ENCODE measurements at regions not wholly inside any gene's neighbourhood (a gene's known extent, or its start where the extent isn't known, plus 50 kb on each side); places are given as distances from the start of the nearest gene placed in this dataset.

DNA sequence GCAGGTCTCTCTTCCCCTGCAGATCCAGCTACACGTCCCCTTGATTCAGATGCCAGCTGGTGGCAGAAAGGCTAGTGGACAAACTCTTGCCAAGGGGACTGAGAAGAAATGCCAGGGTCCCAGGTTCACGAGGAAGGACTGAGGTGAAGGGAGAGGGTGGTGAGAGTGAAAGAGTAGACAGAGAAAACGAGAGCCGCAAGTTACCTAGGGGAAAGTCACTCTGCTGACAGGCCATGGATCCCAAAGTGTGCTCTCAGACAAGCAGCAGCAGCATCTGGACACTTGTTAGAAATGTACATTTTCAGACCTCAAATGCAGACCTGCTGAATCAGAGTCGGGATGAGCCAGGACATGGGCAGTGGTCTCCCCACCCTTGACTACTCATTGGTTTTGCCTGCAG lies 192.3 kb downstream of the FGFR2 start:
- H3K9me2 ChIP-seq (replicated peaks; ENCODE audit: insufficient read depth) = no peaks in the 10 kb centered on the region
- no peak overlapping the region for H3K4me2 ChIP-seq
- no peak overlapping the region for H3K27ac ChIP-seq
- no peaks in the 10 kb centered on the region for H3K79me2 ChIP-seq
- no peaks in the 10 kb centered on the region for H4K20me1 ChIP-seq (ENCODE audit: insufficient read depth, poor library complexity, severe bottlenecking)
- H3K36me3 ChIP-seq (replicated peaks; ENCODE audit: insufficient read depth, low read depth) = no peaks in the 10 kb centered on the region
- H3K27me3 ChIP-seq = no peaks in the 10 kb centered on the region
- no peak overlapping the region for H3K4me3 ChIP-seq
- H2AFZ ChIP-seq = no peak overlapping the region
- WGBS (ENCODE audit: low lambda C conversion rate, missing lambda C conversion rate) = 97% methylated on average over 5 of the region's 5 CpGs
- TF ChIP-seq, protein P1, sequence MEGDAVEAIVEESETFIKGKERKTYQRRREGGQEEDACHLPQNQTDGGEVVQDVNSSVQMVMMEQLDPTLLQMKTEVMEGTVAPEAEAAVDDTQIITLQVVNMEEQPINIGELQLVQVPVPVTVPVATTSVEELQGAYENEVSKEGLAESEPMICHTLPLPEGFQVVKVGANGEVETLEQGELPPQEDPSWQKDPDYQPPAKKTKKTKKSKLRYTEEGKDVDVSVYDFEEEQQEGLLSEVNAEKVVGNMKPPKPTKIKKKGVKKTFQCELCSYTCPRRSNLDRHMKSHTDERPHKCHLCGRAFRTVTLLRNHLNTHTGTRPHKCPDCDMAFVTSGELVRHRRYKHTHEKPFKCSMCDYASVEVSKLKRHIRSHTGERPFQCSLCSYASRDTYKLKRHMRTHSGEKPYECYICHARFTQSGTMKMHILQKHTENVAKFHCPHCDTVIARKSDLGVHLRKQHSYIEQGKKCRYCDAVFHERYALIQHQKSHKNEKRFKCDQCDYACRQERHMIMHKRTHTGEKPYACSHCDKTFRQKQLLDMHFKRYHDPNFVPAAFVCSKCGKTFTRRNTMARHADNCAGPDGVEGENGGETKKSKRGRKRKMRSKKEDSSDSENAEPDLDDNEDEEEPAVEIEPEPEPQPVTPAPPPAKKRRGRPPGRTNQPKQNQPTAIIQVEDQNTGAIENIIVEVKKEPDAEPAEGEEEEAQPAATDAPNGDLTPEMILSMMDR (IDR thresholded peaks at IDR 0.05; ENCODE audit: poor library complexity) = no peak
- TF ChIP-seq EZH2 (IDR thresholded peaks at IDR 0.05; ENCODE audit: borderline replicate concordance) = no peak
- TF ChIP-seq EZH2phosphoT487 (IDR thresholded peaks at IDR 0.05; ENCODE audit: low read depth, severe bottlenecking, unreplicated experiment) = no peak
- no peaks in the 10 kb centered on the region for H3K9me3 ChIP-seq (ENCODE audit: low read depth)
- no peaks in the 10 kb centered on the region for H3K4me1 ChIP-seq (ENCODE audit: insufficient read depth)
- no peak for DNase-seq (ENCODE audit: low spot score)

DNA sequence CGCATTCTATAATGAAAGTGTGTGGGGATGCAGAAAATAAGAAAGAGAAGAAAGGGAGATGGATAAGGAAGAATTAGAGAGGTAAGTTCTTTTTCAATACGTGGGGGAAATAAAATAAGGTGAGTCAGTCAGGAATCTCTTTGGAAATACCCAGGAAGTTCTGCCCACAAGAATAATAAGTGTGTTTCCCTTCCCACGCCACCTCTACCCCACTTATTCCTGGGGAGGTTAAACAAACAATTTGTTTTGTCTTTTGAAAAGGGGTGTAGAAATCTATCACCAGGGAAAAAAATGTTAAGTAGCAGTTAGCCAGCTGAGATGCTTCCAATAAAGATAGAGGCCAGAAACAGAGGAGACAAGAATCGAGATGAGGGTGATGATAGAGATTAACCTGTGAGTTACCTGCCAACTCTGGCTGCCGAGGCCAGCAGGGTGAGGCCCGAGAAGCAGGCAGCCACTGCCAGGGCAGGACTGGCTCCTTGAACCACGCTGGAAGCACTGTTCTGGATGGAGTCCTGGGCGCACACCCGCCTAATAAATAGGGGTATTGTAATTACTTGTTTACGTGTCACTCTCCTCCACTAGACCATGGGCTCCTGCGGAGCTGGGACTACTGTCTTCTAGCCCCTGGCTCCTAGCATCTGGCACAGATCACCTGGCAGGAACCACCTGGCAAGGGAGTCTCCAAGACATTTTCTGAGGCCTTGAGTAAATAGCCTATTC lies 191.3 kb downstream of the FGFR2 start:
- no peaks in the 10 kb centered on the region for H3K4me1 ChIP-seq (ENCODE audit: insufficient read depth)
- H3K79me2 ChIP-seq = no peaks in the 10 kb centered on the region
- H3K36me3 ChIP-seq (replicated peaks; ENCODE audit: insufficient read depth, low read depth) = no peaks in the 10 kb centered on the region
- no peak for DNase-seq (ENCODE audit: low spot score)
- no peaks in the 10 kb centered on the region for H3K9me2 ChIP-seq (replicated peaks; ENCODE audit: insufficient read depth)
- no peaks in the 10 kb centered on the region for H3K27me3 ChIP-seq
- no peak overlapping the region for H3K4me2 ChIP-seq
- H4K20me1 ChIP-seq (ENCODE audit: insufficient read depth, poor library complexity, severe bottlenecking) = no peaks in the 10 kb centered on the region
- H3K9me3 ChIP-seq (ENCODE audit: low read depth) = no peaks in the 10 kb centered on the region
- H3K27ac ChIP-seq = no peak overlapping the region
- no peak overlapping the region for H2AFZ ChIP-seq
- 74% methylated on average over 11 of the region's 11 CpGs for WGBS (ENCODE audit: low lambda C conversion rate, missing lambda C conversion rate)
- TF ChIP-seq EZH2 (IDR thresholded peaks at IDR 0.05; ENCODE audit: borderline replicate concordance) (no peak), EZH2phosphoT487 (IDR thresholded peaks at IDR 0.05; ENCODE audit: low read depth, severe bottlenecking, unreplicated experiment) (no peak)
- TF ChIP-seq, protein P1 (IDR thresholded peaks at IDR 0.05; ENCODE audit: poor library complexity) = no peak
- no peak overlapping the region for H3K4me3 ChIP-seq

DNA sequence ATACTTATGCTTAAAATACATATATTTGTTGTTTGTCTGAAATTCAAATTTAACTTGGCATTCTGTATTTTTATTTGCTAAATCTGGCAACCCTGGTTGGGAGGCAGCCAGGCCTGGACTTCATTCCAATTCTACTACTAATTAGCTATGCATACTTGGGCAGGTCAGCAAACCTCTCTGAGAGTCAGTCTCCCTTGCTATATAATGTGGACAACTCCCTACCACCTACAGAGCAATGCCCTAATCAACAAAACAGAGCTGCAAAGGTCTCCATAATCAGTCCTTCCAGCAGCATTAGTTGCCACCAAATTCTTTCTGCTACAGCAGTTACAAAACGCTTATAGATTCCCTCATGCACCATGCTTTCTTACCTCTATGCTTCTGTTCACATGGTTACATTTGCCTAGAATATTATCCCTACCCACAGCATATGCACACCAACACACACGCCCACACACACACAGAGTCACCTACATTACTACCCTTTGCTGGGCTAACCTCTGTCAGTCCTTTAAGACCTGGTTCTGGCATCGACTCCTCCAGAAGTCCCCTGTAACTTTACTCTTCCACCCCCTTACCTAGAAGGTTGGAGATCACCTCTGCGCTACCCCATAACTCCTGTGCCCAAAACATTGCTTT lies 188.7 kb downstream of the FGFR2 start:
- no peaks in the 10 kb centered on the region for H3K4me1 ChIP-seq (ENCODE audit: insufficient read depth)
- TF ChIP-seq EZH2 (IDR thresholded peaks at IDR 0.05; ENCODE audit: borderline replicate concordance) (no peak), EZH2phosphoT487 (IDR thresholded peaks at IDR 0.05; ENCODE audit: low read depth, severe bottlenecking, unreplicated experiment) (no peak)
- TF ChIP-seq, protein P1 (IDR thresholded peaks at IDR 0.05; ENCODE audit: poor library complexity) = no peak
- no peak for DNase-seq (ENCODE audit: low spot score)
- no peaks in the 10 kb centered on the region for H3K9me3 ChIP-seq (ENCODE audit: low read depth)
- H3K9me2 ChIP-seq (replicated peaks; ENCODE audit: insufficient read depth) = no peaks in the 10 kb centered on the region
- no peak overlapping the region for H3K4me2 ChIP-seq
- no peaks in the 10 kb centered on the region for H3K36me3 ChIP-seq (replicated peaks; ENCODE audit: insufficient read depth, low read depth)
- no peaks in the 10 kb centered on the region for H3K79me2 ChIP-seq
- 96% methylated on average over 4 of the region's 4 CpGs for WGBS (ENCODE audit: low lambda C conversion rate, missing lambda C conversion rate)
- H2AFZ ChIP-seq = no peak overlapping the region
- H3K4me3 ChIP-seq = no peak overlapping the region
- no peak overlapping the region for H3K27ac ChIP-seq
- H4K20me1 ChIP-seq (ENCODE audit: insufficient read depth, poor library complexity, severe bottlenecking) = no peaks in the 10 kb centered on the region
- no peaks in the 10 kb centered on the region for H3K27me3 ChIP-seq
